H1 (cell line): ENCODE measurements at regions not wholly inside any gene's neighbourhood (a gene's known extent, or its start where the extent isn't known, plus 50 kb on each side); places are given as distances from the start of the nearest gene placed in this dataset.

Source experiments
- CTCF ChIA-PET: fragments of 300-600 bp; sonication (Branson Sonifier 250); formaldehyde crosslinking; loops from one replicate; lab custom pipeline; 2021; ENCODE audit not compliant: partially characterized antibody; lab: Charles Lee
- POLR2A ChIA-PET: fragments of 300-600 bp; sonication (Branson Sonifier 250); formaldehyde crosslinking; loops from one replicate; lab custom pipeline; 2021; ENCODE audit warnings: inconsistent platforms; ENCODE audit not compliant: partially characterized antibody; lab: Charles Lee
- DNase-seq, 2 experiments: peaks; one replicate each; pipeline versions ENCODE4 v3.0.0 to v3.0.0-alpha.2; 2010 to 2022; ENCODE audit warnings: low spot score in 2 of 2, low read depth in 1 of 2, mixed read lengths in 1 of 2
- FAIRE-seq: peaks from 2 replicates; lab custom pipeline; 2011; peaks lifted over from hg19 to GRCh38; lab: Jason Lieb, UNC
- H2AFZ ChIP-seq: 2 replicates; pipeline ENCODE4 v1.8.1; 2012; ENCODE audit warnings: low read length, inconsistent platforms
- H2AK5ac ChIP-seq: 2 replicates; pipeline ENCODE4 v1.6.1; 2013; ENCODE audit warnings: low read depth, low read length
- H2BK120ac ChIP-seq: replicated peaks from 2 replicates; pipeline ENCODE3; 2013; ENCODE audit warnings: low read depth, low read length, inconsistent platforms
- H2BK12ac ChIP-seq: 2 replicates; pipeline ENCODE4 v1.6.1; 2013; ENCODE audit warnings: low read depth, low read length
- H2BK15ac ChIP-seq: 2 replicates; pipeline ENCODE4 v1.6.1; 2013; ENCODE audit warnings: low read length
- H2BK20ac ChIP-seq: 2 replicates; pipeline ENCODE4 v1.6.1; 2013; ENCODE audit warnings: low read length
- H2BK5ac ChIP-seq: 2 replicates; pipeline ENCODE4 v1.6.1; 2013; ENCODE audit warnings: low read depth, low read length
- H3K14ac ChIP-seq: 2 replicates; pipeline ENCODE4 v1.6.1; 2013; ENCODE audit warnings: inconsistent platforms; ENCODE audit not compliant: insufficient read length
- H3K18ac ChIP-seq: 2 replicates; pipeline ENCODE4 v1.6.1; 2013; ENCODE audit warnings: low read length; ENCODE audit errors: extremely low read depth
- H3K23ac ChIP-seq: 2 replicates; pipeline ENCODE4 v1.6.1; 2013; ENCODE audit warnings: inconsistent platforms; ENCODE audit not compliant: insufficient read length
- H3K23me2 ChIP-seq: 2 replicates; pipeline ENCODE4 v1.6.1; 2013; ENCODE audit warnings: low read depth, low read length
- H3K27ac ChIP-seq: 2 replicates; pipeline ENCODE4 v1.6.1; 2011; ENCODE audit warnings: low read depth, low read length, inconsistent platforms
- H3K27me3 ChIP-seq, 4 experiments: replicated peaks in 1 of 4; 1 replicate in 1 of 4; 2 replicates in 3 of 4; pipeline versions ENCODE4 v1.6.1 to v1.8.1; 2011 to 2013; ENCODE audit warnings: low read length in 3 of 4, mild to moderate bottlenecking in 3 of 4, inconsistent platforms in 2 of 4, mixed read lengths in 2 of 4, moderate library complexity in 1 of 4; ENCODE audit not compliant: control insufficient read depth in 3 of 4, insufficient read depth in 3 of 4; ENCODE audit errors: extremely low read depth in 1 of 4
- H3K36me3 ChIP-seq, 4 experiments: 2 replicates each; pipeline versions ENCODE4 v1.6.1 to v1.8.1; 2011 to 2013; ENCODE audit warnings: mild to moderate bottlenecking in 4 of 4, low read length in 3 of 4, moderate library complexity in 2 of 4, control low read depth in 1 of 4, inconsistent platforms in 1 of 4; ENCODE audit not compliant: insufficient read depth in 4 of 4, control insufficient read depth in 2 of 4
- H3K4ac ChIP-seq: replicated peaks from 2 replicates; pipeline ENCODE3; 2013; ENCODE audit warnings: low read length, low read depth, mixed read lengths, inconsistent platforms; ENCODE audit not compliant: insufficient read length
- H3K4me1 ChIP-seq, 4 experiments: replicated peaks in 1 of 4; 1 replicate in 1 of 4; 2 replicates in 3 of 4; pipeline versions ENCODE4 v1.6.1 to v1.8.1; 2011 to 2013; ENCODE audit warnings: low read length in 3 of 4, inconsistent platforms in 2 of 4, mixed read lengths in 1 of 4; ENCODE audit not compliant: insufficient read depth in 4 of 4, control insufficient read depth in 3 of 4
- H3K4me2 ChIP-seq, 2 experiments: 2 replicates each; pipeline versions ENCODE4 v1.6.1 to v1.8.1; 2011 to 2013; ENCODE audit warnings: low read depth in 2 of 2, low read length in 2 of 2, control low read depth in 1 of 2, inconsistent platforms in 1 of 2, mild to moderate bottlenecking in 1 of 2; ENCODE audit not compliant: insufficient read depth in 1 of 2
- H3K4me3 ChIP-seq, 4 experiments: fragments of 200-600, 300-600 bp in 1 of 4; sonication (generic), shearing (Covaris generic), sonication (Bioruptor Twin) in 1 of 4; 2 replicates each; pipeline versions ENCODE4 v1.5.1 to v1.8.1; 2011 to 2016; ENCODE audit warnings: low read length in 4 of 4, low read depth in 3 of 4, control low read depth in 2 of 4, inconsistent platforms in 2 of 4, mild to moderate bottlenecking in 2 of 4, mixed read lengths in 1 of 4, moderate library complexity in 1 of 4; ENCODE audit not compliant: insufficient read depth in 2 of 4; ENCODE audit errors: extremely low read depth in 1 of 4
- H3K56ac ChIP-seq: replicated peaks from 2 replicates; pipeline ENCODE3; 2013; ENCODE audit warnings: low read depth, mild to moderate bottlenecking, mixed read lengths, low read length, inconsistent platforms; ENCODE audit not compliant: insufficient read length
- H3K79me1 ChIP-seq: 2 replicates; pipeline ENCODE4 v1.6.1; 2013; ENCODE audit warnings: low read depth, low read length, control low read depth
- H3K79me2 ChIP-seq, 2 experiments: 2 replicates each; pipeline versions ENCODE4 v1.6.1 to v1.8.1; 2012 to 2013; ENCODE audit warnings: low read length in 2 of 2, mild to moderate bottlenecking in 2 of 2, inconsistent platforms in 1 of 2; ENCODE audit not compliant: insufficient read depth in 2 of 2, control insufficient read depth in 1 of 2
- H3K9ac ChIP-seq, 4 experiments: replicated peaks in 1 of 4; 1 replicate in 1 of 4; 2 replicates in 3 of 4; pipeline versions ENCODE4 v1.6.1 to v1.8.1; 2011 to 2013; ENCODE audit warnings: low read depth in 3 of 4, low read length in 3 of 4, control low read depth in 2 of 4, mild to moderate bottlenecking in 2 of 4, moderate library complexity in 2 of 4, inconsistent platforms in 1 of 4; ENCODE audit errors: extremely low read depth in 1 of 4
- H3K9me3 ChIP-seq, 2 experiments: 2 replicates each; pipeline versions ENCODE4 v1.6.1 to v1.8.1; 2012 to 2013; ENCODE audit warnings: mild to moderate bottlenecking in 2 of 2, moderate library complexity in 2 of 2, control low read depth in 1 of 2, inconsistent platforms in 1 of 2, low read depth in 1 of 2, low read length in 1 of 2, mixed read lengths in 1 of 2; ENCODE audit not compliant: insufficient read depth in 2 of 2
- H4K20me1 ChIP-seq, 2 experiments: replicated peaks in 1 of 2; 2 replicates each; pipeline versions ENCODE3 to v1.8.1; 2011 to 2013; ENCODE audit warnings: inconsistent platforms in 2 of 2, low read length in 2 of 2, mild to moderate bottlenecking in 1 of 2; ENCODE audit not compliant: insufficient read depth in 2 of 2, control insufficient read depth in 1 of 2
- H4K5ac ChIP-seq: 2 replicates; pipeline ENCODE4 v1.6.1; 2013; ENCODE audit warnings: low read length, low read depth, mixed read lengths, inconsistent platforms; ENCODE audit not compliant: insufficient read length
- H4K8ac ChIP-seq: 2 replicates; pipeline ENCODE4 v1.8.0; 2013; ENCODE audit warnings: mild to moderate bottlenecking, moderate library complexity, low read length, inconsistent platforms; ENCODE audit not compliant: insufficient read depth; ENCODE audit errors: extremely low read depth
- H4K91ac ChIP-seq: replicated peaks from 2 replicates; pipeline ENCODE3; 2013; ENCODE audit warnings: low read length, mixed read lengths, inconsistent platforms; ENCODE audit not compliant: insufficient read length
- CHD2 ChIP-seq: IDR thresholded peaks from 2 replicates; pipeline ENCODE4 v1.6.1; 2012; ENCODE audit warnings: low read length, improper control_type of control experiment
- CTBP2 ChIP-seq: IDR thresholded peaks from 2 replicates; pipeline ENCODE4 v1.7.0; 2011; ENCODE audit warnings: borderline replicate concordance, mild to moderate bottlenecking, moderate library complexity, mixed read lengths, low read length; ENCODE audit not compliant: insufficient read depth, insufficient read length
- NANOG ChIP-seq: IDR thresholded peaks from 2 replicates; pipeline ENCODE4 v1.6.1; 2011; ENCODE audit warnings: low read length, low read depth, mild to moderate bottlenecking, inconsistent platforms; ENCODE audit not compliant: insufficient read depth, poor library complexity, severe bottlenecking
- PHF8 ChIP-seq: fragments of 200-600 bp; sonication (generic); conservative IDR thresholded peaks from 2 replicates; pipeline ENCODE4 v1.7.1; 2012; ENCODE audit warnings: low read depth, mild to moderate bottlenecking, inconsistent platforms, low read length, moderate library complexity
- SIN3A ChIP-seq, 2 experiments: IDR thresholded peaks in 1 of 2; conservative IDR thresholded peaks in 1 of 2; 2 replicates each; pipeline ENCODE4 v1.6.1; 2011 to 2012; ENCODE audit warnings: low read length in 2 of 2, improper control_type of control experiment in 1 of 2, low read depth in 1 of 2, mild to moderate bottlenecking in 1 of 2
- SIX5 ChIP-seq: IDR thresholded peaks from 2 replicates; pipeline ENCODE4 v1.6.1; 2011; ENCODE audit warnings: mild to moderate bottlenecking, low read depth, low read length
- TAF7 ChIP-seq: optimal IDR thresholded peaks from 2 replicates; pipeline ENCODE3; 2011; ENCODE audit warnings: low read depth, mild to moderate bottlenecking, inconsistent platforms, low read length, moderate library complexity, borderline replicate concordance
- TCF12 ChIP-seq: IDR thresholded peaks from 2 replicates; pipeline ENCODE4 v1.6.1; 2011; ENCODE audit warnings: low read depth, mild to moderate bottlenecking, low read length
- WGBS, 2 experiments: shearing (Covaris generic) in 1 of 2; methylation state at CpG; one replicate each; pipeline versions ENCODE4 v1.1.6 to v1.1.7; 2013 to 2015; ENCODE audit warnings: low lambda C conversion rate in 2 of 2, mixed read lengths in 2 of 2, inconsistent platforms in 1 of 2, low coverage in 1 of 2, missing lambda C conversion rate in 1 of 2; ENCODE audit not compliant: insufficient replicate concordance in 2 of 2, insufficient coverage in 1 of 2, insufficient read length in 1 of 2; ENCODE audit errors: extremely low coverage in 1 of 2, missing lambda C conversion rate in 1 of 2; 5-methylcytosine and 5-hydroxymethylcytosine counted together
- TF ChIP-seq, protein P1 (sequence below): IDR thresholded peaks from 2 replicates; pipeline ENCODE4 v1.6.1; 2012; ENCODE audit warnings: low read length, inconsistent platforms

DNA sequence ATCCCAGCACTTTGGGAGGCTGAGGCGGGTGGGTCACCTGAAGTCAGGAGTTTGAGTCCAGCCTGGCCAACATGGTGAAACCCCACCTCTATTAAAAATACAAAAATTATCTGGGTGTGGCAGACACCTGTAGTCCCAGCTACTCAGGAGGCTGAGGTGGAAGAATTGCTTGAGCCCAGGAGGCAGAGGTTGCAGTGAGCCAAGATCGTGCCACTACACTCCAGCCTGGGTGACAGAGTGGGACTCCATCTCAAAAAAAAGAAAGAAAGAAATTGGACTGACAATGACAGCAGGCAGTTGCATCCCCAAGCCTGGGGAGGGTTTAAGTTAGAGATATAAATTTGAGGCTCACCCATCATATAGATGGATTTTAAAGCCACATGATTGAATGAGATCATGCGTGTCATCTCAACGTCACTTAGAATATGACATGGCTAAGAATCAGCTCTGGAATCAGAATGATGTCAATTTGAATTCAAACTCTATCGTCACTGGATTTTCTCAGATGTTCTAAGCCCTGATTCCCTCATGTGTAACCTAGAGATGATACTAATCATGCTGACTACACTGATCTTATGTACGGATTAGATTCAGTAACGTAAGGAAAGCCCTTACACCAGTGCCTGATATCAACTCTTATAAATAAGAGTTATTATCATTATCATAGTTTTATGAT lies 534.0 kb upstream of the JARID2 start:
- Histone ChIP-seq H3K36me3 (no peaks in the 10 kb centered on the region), H3K23me2 (no peaks in the 10 kb centered on the region), H3K79me1 (no peaks in the 10 kb centered on the region; the same call in 1 of the 2 replicates), H3K79me2 (no peaks in the 10 kb centered on the region), H3K18ac (no peak overlapping the region)
- TF ChIP-seq TCF12 (no peak), CHD2 (no peak), PHF8 (no peak), NANOG (no peak), SIN3A (conservative IDR thresholded peaks at IDR 0.05 in 1 of 2, IDR thresholded peaks at IDR 0.05 in 1 of 2; ENCODE audit: low read depth in 1 of 2, low read length in 2 of 2) (no peak), SIX5 (no peak), CTBP2 (no peak), TAF7 (no peak)
- TF ChIP-seq, protein P1, sequence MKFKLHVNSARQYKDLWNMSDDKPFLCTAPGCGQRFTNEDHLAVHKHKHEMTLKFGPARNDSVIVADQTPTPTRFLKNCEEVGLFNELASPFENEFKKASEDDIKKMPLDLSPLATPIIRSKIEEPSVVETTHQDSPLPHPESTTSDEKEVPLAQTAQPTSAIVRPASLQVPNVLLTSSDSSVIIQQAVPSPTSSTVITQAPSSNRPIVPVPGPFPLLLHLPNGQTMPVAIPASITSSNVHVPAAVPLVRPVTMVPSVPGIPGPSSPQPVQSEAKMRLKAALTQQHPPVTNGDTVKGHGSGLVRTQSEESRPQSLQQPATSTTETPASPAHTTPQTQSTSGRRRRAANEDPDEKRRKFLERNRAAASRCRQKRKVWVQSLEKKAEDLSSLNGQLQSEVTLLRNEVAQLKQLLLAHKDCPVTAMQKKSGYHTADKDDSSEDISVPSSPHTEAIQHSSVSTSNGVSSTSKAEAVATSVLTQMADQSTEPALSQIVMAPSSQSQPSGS = no peak
- TF ChIP-seq, all 59 proteins: peak for 0
- Histone ChIP-seq H3K27ac (no peak overlapping the region), H2AFZ (no peak overlapping the region), H2BK15ac (no peak overlapping the region), H3K4me2 (no peak overlapping the region), H3K9ac (no peak overlapping the region), H3K4me3 (no peak overlapping the region), H3K9me3 (no peaks in the 10 kb centered on the region; a peak in 1 of 4 replicates), H3K56ac (no peak overlapping the region), H2BK120ac (no peak overlapping the region), H4K5ac (no peak overlapping the region), H2AK5ac (no peak overlapping the region), H3K27me3 (no peaks in the 10 kb centered on the region; a peak in 1 of 7 replicates), H4K91ac (no peak overlapping the region), H3K23ac (no peak overlapping the region), H4K20me1 (no peaks in the 10 kb centered on the region), H3K14ac (no peak overlapping the region), H4K8ac (no peak overlapping the region), H3K4ac (no peak overlapping the region), H3K4me1 (peaks cover 0 to 2% (median 0%) of the 10 kb centered on the region in 4 experiments; a peak in 1 of 7 replicates), H2BK20ac (no peak overlapping the region), H2BK5ac (no peak overlapping the region), H2BK12ac (no peak overlapping the region)
- POLR2A ChIA-PET = interaction anchor here (0.5 kb wide), 1 partner anchor 244 kb away, joined by 3 read pairs; no protein-coding TSS in a partner anchor
- CTCF ChIA-PET = interaction anchor here (0.8 to 1.4 kb wide), 12 partner anchors 11 to 519 kb away, joined by 3 to 5 read pairs (median 4); no protein-coding TSS in a partner anchor
- FAIRE-seq (no peak), DNase-seq (no peak)
- 94% methylated on average over 6 of the region's 7 CpGs; no CpG with 5 or more reads in 1 of the 2 experiments for WGBS, 2 experiments
